ENCODE measurements at regions not wholly inside any gene's neighbourhood (a gene's known extent, or its start where the extent isn't known, plus 50 kb on each side); places are given as distances from the start of the nearest gene placed in this dataset.

DNA sequence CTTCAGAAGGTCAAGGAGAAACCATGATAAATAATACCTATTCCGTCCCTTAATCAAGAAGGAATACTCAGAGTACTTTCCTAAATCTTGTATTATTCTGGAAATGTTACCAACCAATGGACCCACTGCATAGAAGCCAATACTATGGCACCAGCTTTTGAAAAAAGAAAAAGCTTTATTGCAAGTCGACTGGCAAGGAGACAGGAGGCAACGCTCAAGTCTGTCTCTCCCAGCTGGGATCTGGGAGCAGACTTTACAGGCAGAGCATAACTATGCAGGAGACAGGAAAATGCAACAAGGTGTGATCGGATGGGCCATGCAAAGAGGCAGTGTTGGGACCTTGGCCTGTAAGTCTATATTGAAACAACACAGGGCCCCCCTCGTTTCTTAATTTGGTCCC, 132.4 kb downstream of the CHD9NB start:
- no peak for TF ChIP-seq EZH2 (optimal IDR thresholded peaks at IDR 0.05; ENCODE audit: low read depth, low read length)
- TF ChIP-seq, protein P1, sequence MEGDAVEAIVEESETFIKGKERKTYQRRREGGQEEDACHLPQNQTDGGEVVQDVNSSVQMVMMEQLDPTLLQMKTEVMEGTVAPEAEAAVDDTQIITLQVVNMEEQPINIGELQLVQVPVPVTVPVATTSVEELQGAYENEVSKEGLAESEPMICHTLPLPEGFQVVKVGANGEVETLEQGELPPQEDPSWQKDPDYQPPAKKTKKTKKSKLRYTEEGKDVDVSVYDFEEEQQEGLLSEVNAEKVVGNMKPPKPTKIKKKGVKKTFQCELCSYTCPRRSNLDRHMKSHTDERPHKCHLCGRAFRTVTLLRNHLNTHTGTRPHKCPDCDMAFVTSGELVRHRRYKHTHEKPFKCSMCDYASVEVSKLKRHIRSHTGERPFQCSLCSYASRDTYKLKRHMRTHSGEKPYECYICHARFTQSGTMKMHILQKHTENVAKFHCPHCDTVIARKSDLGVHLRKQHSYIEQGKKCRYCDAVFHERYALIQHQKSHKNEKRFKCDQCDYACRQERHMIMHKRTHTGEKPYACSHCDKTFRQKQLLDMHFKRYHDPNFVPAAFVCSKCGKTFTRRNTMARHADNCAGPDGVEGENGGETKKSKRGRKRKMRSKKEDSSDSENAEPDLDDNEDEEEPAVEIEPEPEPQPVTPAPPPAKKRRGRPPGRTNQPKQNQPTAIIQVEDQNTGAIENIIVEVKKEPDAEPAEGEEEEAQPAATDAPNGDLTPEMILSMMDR (IDR thresholded peaks at IDR 0.05; ENCODE audit: low read length): no peak
- TF ChIP-seq EZH2phosphoT487 (IDR thresholded peaks at IDR 0.05; ENCODE audit: low read length): no peak
